Naive thymus-derived CD4-positive, alpha-beta T cell (primary cell): ENCODE measurements at regions not wholly inside any gene's neighbourhood (a gene's known extent, or its start where the extent isn't known, plus 50 kb on each side); places are given as distances from the start of the nearest gene placed in this dataset.
"Not testable (repeated sequence)": the region's sequence is repeated elsewhere in the genome, so short reads cannot be mapped to it uniquely, and the experiment has no call there.

ENCODE experiments used
- ATAC-seq: fragments of 150-1000 bp; cut with Tn5 transposase; 2 replicates; pipeline ENCODE4 v1.10.0; 2021; ENCODE audit warnings: mild to moderate bottlenecking, moderate library complexity
- CTCF ChIA-PET: fragments of 350-600 bp; sonication (Branson Sonifier 250); formaldehyde crosslinking; loops from one replicate; lab custom pipeline; 2021; ENCODE audit warnings: antibody characterized with exemption; lab: Charles Lee
- POLR2A ChIA-PET: fragments of 350-600 bp; sonication (Branson Sonifier 250); formaldehyde crosslinking; loops from one replicate; lab custom pipeline; 2021; ENCODE audit warnings: antibody characterized with exemption, inconsistent platforms; lab: Charles Lee
- DNase-seq, 9 donors: peaks; one replicate each; pipeline versions ENCODE4 v3.0.0 to v3.0.0-alpha.2; 2020 to 2022; ENCODE audit warnings: mixed read lengths in 1 of 9
- H3K27ac ChIP-seq: one replicate; pipeline ENCODE4 v1.7.0; 2013; ENCODE audit warnings: mild to moderate bottlenecking, low read depth, low read length, moderate library complexity
- H3K27me3 ChIP-seq, 2 donors: one replicate each; pipeline ENCODE4 v1.7.0; 2013; ENCODE audit warnings: low read length in 2 of 2, mild to moderate bottlenecking in 2 of 2, moderate library complexity in 2 of 2; ENCODE audit not compliant: control insufficient read depth in 2 of 2, insufficient read depth in 2 of 2
- H3K36me3 ChIP-seq, 3 experiments: 1 replicate in 2 of 3; 2 replicates in 1 of 3; pipeline ENCODE4 v1.7.0; 2013; ENCODE audit warnings: low read length in 3 of 3, mild to moderate bottlenecking in 3 of 3, moderate library complexity in 1 of 3; ENCODE audit not compliant: insufficient read depth in 3 of 3, control insufficient read depth in 2 of 3
- H3K4me1 ChIP-seq, 2 donors: one replicate each; pipeline ENCODE4 v1.7.0; 2013; ENCODE audit warnings: low read length in 2 of 2, mild to moderate bottlenecking in 2 of 2, moderate library complexity in 1 of 2; ENCODE audit not compliant: control insufficient read depth in 2 of 2, insufficient read depth in 2 of 2
- H3K4me3 ChIP-seq: 2 replicates; pipeline ENCODE4 v1.7.0; 2013; ENCODE audit warnings: mild to moderate bottlenecking, low read length
- H3K9me3 ChIP-seq, 3 experiments: 1 replicate in 2 of 3; 2 replicates in 1 of 3; pipeline ENCODE4 v1.7.0; 2013; ENCODE audit warnings: low read length in 3 of 3; ENCODE audit not compliant: control insufficient read depth in 2 of 3
- H3K27ac Mint-ChIP-seq, 9 donors: one replicate each; pipeline ENCODE4 v1.8.0; 2020 to 2022; ENCODE audit warnings: mixed read lengths in 9 of 9, mild to moderate bottlenecking in 8 of 9, moderate library complexity in 5 of 9, inconsistent platforms in 2 of 9
- H3K27me3 Mint-ChIP-seq, 5 donors: one replicate each; pipeline ENCODE4 v1.8.0; 2021 to 2022; ENCODE audit warnings: mixed read lengths in 5 of 5, mild to moderate bottlenecking in 1 of 5
- H3K36me3 Mint-ChIP-seq, 5 donors: one replicate each; pipeline ENCODE4 v1.8.0; 2020 to 2022; ENCODE audit warnings: mixed read lengths in 5 of 5, mild to moderate bottlenecking in 3 of 5, inconsistent platforms in 1 of 5
- H3K4me1 Mint-ChIP-seq, 7 donors: one replicate each; pipeline ENCODE4 v1.8.0; 2020 to 2022; ENCODE audit warnings: mixed read lengths in 7 of 7, mild to moderate bottlenecking in 3 of 7, inconsistent platforms in 1 of 7
- H3K4me3 Mint-ChIP-seq, 10 donors: one replicate each; pipeline ENCODE4 v1.8.0; 2020 to 2022; ENCODE audit warnings: mild to moderate bottlenecking in 10 of 10, mixed read lengths in 10 of 10, moderate library complexity in 6 of 10, inconsistent platforms in 2 of 10
- H3K9me3 Mint-ChIP-seq, 11 donors: one replicate each; pipeline ENCODE4 v1.8.0; 2020 to 2022; ENCODE audit warnings: mixed read lengths in 11 of 11, mild to moderate bottlenecking in 4 of 11, inconsistent platforms in 1 of 11, moderate library complexity in 1 of 11
- intact Hi-C, 2 donors: fragments of 100-400 bp; cut with micrococcal nuclease; formaldehyde crosslinking; loops; one replicate each; pipeline ENCODE4 v1.15.1; 2023

GRCh38 chr1:56123421-56123820 lies 455.9 kb downstream of the PLPP3 start:
- no peak overlapping the region for H3K4me3 ChIP-seq
- H3K9me3 Mint-ChIP-seq = peaks cover 0 to 15% (median 5%) of the 10 kb centered on the region in 11 donors
- DNase-seq (no peak), ATAC-seq (no peak)
- no peak overlapping the region for H3K27ac Mint-ChIP-seq
- POLR2A ChIA-PET = no interaction called here
- H3K27me3 ChIP-seq = no peaks in the 10 kb centered on the region
- CTCF ChIA-PET = no interaction called here
- H3K36me3 ChIP-seq = no peaks in the 10 kb centered on the region
- no peaks in the 10 kb centered on the region for H3K4me1 ChIP-seq
- no peak overlapping the region for H3K27ac ChIP-seq
- H3K4me3 Mint-ChIP-seq = no peak overlapping the region
- no peaks in the 10 kb centered on the region for H3K36me3 Mint-ChIP-seq
- H3K9me3 ChIP-seq = no peaks in the 10 kb centered on the region
- intact Hi-C loops = no loop called here
- H3K4me1 Mint-ChIP-seq = no peaks in the 10 kb centered on the region
- peaks cover 0 to 10% (median 0%) of the 10 kb centered on the region in 5 donors for H3K27me3 Mint-ChIP-seq

GRCh38 chr1:56120021-56120420 lies 459.3 kb downstream of the PLPP3 start:
- Mint-ChIP-seq H3K9me3 (peaks cover 0 to 20% (median 7%) of the 10 kb centered on the region in 11 donors), H3K27ac (no peak overlapping the region), H3K4me1 (no peaks in the 10 kb centered on the region), H3K36me3 (no peaks in the 10 kb centered on the region), H3K27me3 (peaks cover 0 to 4% (median 0%) of the 10 kb centered on the region in 5 donors), H3K4me3 (no peak overlapping the region)
- DNase-seq (no peak), ATAC-seq (no peak)
- Histone ChIP-seq H3K4me1 (no peaks in the 10 kb centered on the region), H3K27ac (no peak overlapping the region), H3K4me3 (no peak overlapping the region), H3K27me3 (no peaks in the 10 kb centered on the region), H3K36me3 (no peaks in the 10 kb centered on the region), H3K9me3 (no peaks in the 10 kb centered on the region)
- CTCF ChIA-PET = no interaction called here
- POLR2A ChIA-PET = no interaction called here
- intact Hi-C loops = no loop called here

GRCh38 chr1:56118676-56119075 lies 460.7 kb downstream of the PLPP3 start:
- H3K4me3 ChIP-seq, H3K4me1 ChIP-seq, ATAC-seq, POLR2A ChIA-PET, H3K27ac ChIP-seq, H3K27ac Mint-ChIP-seq, H3K27me3 Mint-ChIP-seq, H3K4me3 Mint-ChIP-seq, H3K27me3 ChIP-seq, H3K4me1 Mint-ChIP-seq, DNase-seq, H3K9me3 ChIP-seq, H3K36me3 ChIP-seq, H3K36me3 Mint-ChIP-seq, intact Hi-C loops, CTCF ChIA-PET: not testable (repeated sequence)
- peaks cover 0 to 20% (median 7%) of the 10 kb centered on the region in 11 donors for H3K9me3 Mint-ChIP-seq

GRCh38 chr1:56115701-56116100 lies 463.7 kb downstream of the PLPP3 start:
- Histone ChIP-seq H3K27me3 (no peaks in the 10 kb centered on the region), H3K4me1 (no peaks in the 10 kb centered on the region), H3K9me3 (no peaks in the 10 kb centered on the region), H3K4me3 (no peak overlapping the region), H3K27ac (no peak overlapping the region), H3K36me3 (no peaks in the 10 kb centered on the region)
- POLR2A ChIA-PET = no interaction called here
- Mint-ChIP-seq H3K36me3 (no peaks in the 10 kb centered on the region), H3K27me3 (peaks cover 0 to 4% (median 0%) of the 10 kb centered on the region in 5 donors), H3K4me1 (no peaks in the 10 kb centered on the region), H3K9me3 (peaks cover 0 to 18% (median 6%) of the 10 kb centered on the region in 11 donors), H3K27ac (no peak overlapping the region), H3K4me3 (no peak overlapping the region)
- CTCF ChIA-PET = interaction anchor here (0.7 kb wide), 1 partner anchor 151 kb away, joined by 8 read pairs; no protein-coding TSS in a partner anchor
- no peak for ATAC-seq
- intact Hi-C loops = no loop called here
- no peak for DNase-seq

GRCh38 chr1:56113679-56114078 lies 465.7 kb downstream of the PLPP3 start:
- Histone ChIP-seq H3K27me3 (no peaks in the 10 kb centered on the region), H3K9me3 (no peaks in the 10 kb centered on the region), H3K27ac (no peak overlapping the region), H3K4me3 (no peak overlapping the region), H3K4me1 (no peaks in the 10 kb centered on the region), H3K36me3 (no peaks in the 10 kb centered on the region)
- intact Hi-C loops = no loop called here
- Mint-ChIP-seq H3K4me1 (no peaks in the 10 kb centered on the region), H3K36me3 (no peaks in the 10 kb centered on the region), H3K27ac (no peak overlapping the region), H3K4me3 (no peak overlapping the region), H3K9me3 (peaks cover 0 to 18% (median 7%) of the 10 kb centered on the region in 11 donors), H3K27me3 (peaks cover 0 to 4% (median 0%) of the 10 kb centered on the region in 5 donors)
- ChIA-PET POLR2A (no interaction called here), CTCF (no interaction called here)
- ATAC-seq = no peak
- DNase-seq = no peak

- H3K9me3 ChIP-seq = no peaks in the 10 kb centered on the region
- H3K4me3 Mint-ChIP-seq = no peak overlapping the region
- peaks cover 0 to 16% (median 0%) of the 10 kb centered on the region in 5 donors for H3K27me3 Mint-ChIP-seq
- no peaks in the 10 kb centered on the region for H3K36me3 ChIP-seq
- no peak overlapping the region for H3K27ac Mint-ChIP-seq
- no peak for DNase-seq
- H3K4me1 ChIP-seq = no peaks in the 10 kb centered on the region
- ATAC-seq = no peak
- no peak overlapping the region for H3K4me3 ChIP-seq
- no peaks in the 10 kb centered on the region for H3K36me3 Mint-ChIP-seq
- POLR2A ChIA-PET = no interaction called here
- CTCF ChIA-PET = no interaction called here
- H3K9me3 Mint-ChIP-seq = peaks cover 0 to 24% (median 11%) of the 10 kb centered on the region in 11 donors
- H3K4me1 Mint-ChIP-seq = no peaks in the 10 kb centered on the region
- H3K27me3 ChIP-seq = no peaks in the 10 kb centered on the region
- intact Hi-C loops = no loop called here
- H3K27ac ChIP-seq = no peak overlapping the region
These were observed 472.1 kb downstream of the PLPP3 start for GRCh38 chr1:56107275-56107638.

- ChIA-PET POLR2A (no interaction called here), CTCF (no interaction called here)
- Histone ChIP-seq H3K9me3 (no peaks in the 10 kb centered on the region), H3K27me3 (no peaks in the 10 kb centered on the region), H3K4me1 (no peaks in the 10 kb centered on the region), H3K4me3 (no peak overlapping the region), H3K36me3 (no peaks in the 10 kb centered on the region), H3K27ac (no peak overlapping the region)
- Mint-ChIP-seq H3K9me3 (peaks cover 0 to 24% (median 11%) of the 10 kb centered on the region in 11 donors), H3K27me3 (peaks cover 0 to 16% (median 0%) of the 10 kb centered on the region in 5 donors), H3K27ac (no peak overlapping the region), H3K36me3 (no peaks in the 10 kb centered on the region), H3K4me1 (no peaks in the 10 kb centered on the region), H3K4me3 (no peak overlapping the region)
- intact Hi-C loops = no loop called here
- no peak for DNase-seq
- no peak for ATAC-seq
These were observed 472.7 kb downstream of the PLPP3 start for GRCh38 chr1:56106531-56107274.
